ENCODE measurements at regions not wholly inside any gene's neighbourhood (a gene's known extent, or its start where the extent isn't known, plus 50 kb on each side); places are given as distances from the start of the nearest gene placed in this dataset.

DNA sequence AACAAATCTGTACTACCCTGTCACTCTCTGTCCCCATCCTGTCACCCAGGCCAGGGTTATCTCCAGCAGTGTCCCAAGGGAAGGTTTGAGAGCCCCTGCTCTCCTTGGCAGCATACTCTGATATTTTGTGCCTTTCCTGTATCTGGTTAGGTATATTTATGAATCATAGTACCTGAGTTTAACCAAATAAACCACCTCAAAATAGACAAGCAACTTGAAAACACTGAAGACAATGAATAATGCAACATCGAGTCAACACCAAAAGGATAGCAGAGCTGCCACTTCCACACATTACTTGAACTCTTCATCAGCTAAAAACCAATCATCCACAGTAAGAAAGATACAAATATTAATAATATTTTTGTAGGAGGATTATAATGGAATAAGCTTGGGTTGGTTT, 142.6 kb upstream of the TAB2 start:
- no peaks in the 10 kb centered on the region for H3K27me3 ChIP-seq (replicated peaks in 2 of 5; ENCODE audit: control insufficient read depth in 4 of 5, insufficient read depth in 5 of 5, low read length in 4 of 5)
- no peaks in the 10 kb centered on the region for H3K4me1 ChIP-seq (ENCODE audit: control extremely low read depth in 1 of 4, control insufficient read depth in 4 of 4, insufficient read depth in 4 of 4, low read length in 3 of 4)
- H3K9me3 ChIP-seq (ENCODE audit: control extremely low read depth in 1 of 5, control insufficient read depth in 4 of 5, insufficient read depth in 2 of 5, low read depth in 1 of 5, low read length in 4 of 5) = peaks cover 0 to 3% (median 0%) of the 10 kb centered on the region in 5 experiments
- DNase-seq = no peak
- H3K4me3 ChIP-seq (ENCODE audit: control insufficient read depth in 1 of 7, extremely low read depth in 1 of 7, insufficient read depth in 4 of 7, low read depth in 2 of 7, low read length in 6 of 7) = no peak overlapping the region
- H3K36me3 ChIP-seq (ENCODE audit: control insufficient read depth in 4 of 4, insufficient read depth in 4 of 4, low read length in 3 of 4) = no peaks in the 10 kb centered on the region
- CTCF ChIA-PET = interaction anchor here (1.3 to 2.0 kb wide), 2 partner anchors 48 to 257 kb away, joined by 3 to 6 read pairs; no protein-coding TSS in a partner anchor
- no CpG with 5 or more reads among the region's 1 CpG for WGBS (ENCODE audit: insufficient coverage)
- POLR2A ChIA-PET = interaction anchor here (1.0 kb wide), 1 partner anchor 18 kb away, joined by 3 read pairs; no protein-coding TSS in a partner anchor
- no peak overlapping the region for H3K27ac ChIP-seq (ENCODE audit: insufficient read depth in 1 of 2, low read depth in 1 of 2, low read length in 2 of 2, poor library complexity in 1 of 2, severe bottlenecking in 2 of 2)

DNA sequence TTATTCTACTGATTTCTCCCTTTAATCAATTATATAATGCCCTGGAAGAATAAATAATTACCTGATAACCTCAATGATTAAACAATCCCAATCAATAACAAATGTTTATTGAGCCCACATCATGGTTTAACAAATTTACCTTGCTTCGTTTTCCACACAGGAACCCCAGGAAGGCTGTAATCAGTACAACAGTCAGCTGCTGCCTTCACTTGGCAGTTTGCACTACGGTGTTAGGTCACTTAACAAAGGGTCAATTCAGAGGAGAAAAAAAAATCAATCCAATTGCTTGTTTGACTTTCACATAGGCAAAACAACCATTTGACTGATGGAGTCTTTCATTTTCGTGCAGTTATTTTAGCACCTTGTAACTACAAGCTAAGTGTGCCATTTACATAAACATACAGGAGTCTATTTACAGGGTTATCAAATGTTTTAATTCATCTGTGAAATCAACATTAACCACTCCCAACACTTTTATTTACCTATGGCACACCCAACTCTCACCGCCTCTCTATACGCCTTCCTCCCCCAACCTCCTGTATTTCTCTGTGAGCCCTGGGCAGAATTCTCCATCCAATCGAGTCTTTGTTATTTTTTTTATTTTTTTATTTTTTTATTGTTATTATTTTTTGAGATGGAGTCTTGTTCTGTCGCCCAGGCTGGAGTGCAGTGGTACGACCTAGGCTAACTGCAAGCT, 140.4 kb upstream of the TAB2 start:
- ChIA-PET POLR2A (no interaction called here), CTCF (interaction anchor here (1.7 kb wide), 1 partner anchor 18 kb away, joined by 5 read pairs; no protein-coding TSS in a partner anchor)
- Histone ChIP-seq H3K9me3 (ENCODE audit: control extremely low read depth in 1 of 5, control insufficient read depth in 4 of 5, insufficient read depth in 2 of 5, low read depth in 1 of 5, low read length in 4 of 5) (peaks cover 0 to 3% (median 0%) of the 10 kb centered on the region in 5 experiments), H3K27me3 (replicated peaks in 2 of 5; ENCODE audit: control insufficient read depth in 4 of 5, insufficient read depth in 5 of 5, low read length in 4 of 5) (no peaks in the 10 kb centered on the region), H3K4me3 (ENCODE audit: control insufficient read depth in 1 of 7, extremely low read depth in 1 of 7, insufficient read depth in 4 of 7, low read depth in 2 of 7, low read length in 6 of 7) (no peak overlapping the region), H3K4me1 (ENCODE audit: control extremely low read depth in 1 of 4, control insufficient read depth in 4 of 4, insufficient read depth in 4 of 4, low read length in 3 of 4) (peaks cover 0 to 2% (median under 1%) of the 10 kb centered on the region in 4 experiments), H3K27ac (ENCODE audit: insufficient read depth in 1 of 2, low read depth in 1 of 2, low read length in 2 of 2, poor library complexity in 1 of 2, severe bottlenecking in 2 of 2) (no peak overlapping the region), H3K36me3 (ENCODE audit: control insufficient read depth in 4 of 4, insufficient read depth in 4 of 4, low read length in 3 of 4) (no peaks in the 10 kb centered on the region)
- DNase-seq = no peak
- 97% methylated on average over 3 of the region's 8 CpGs for WGBS (ENCODE audit: insufficient coverage)

DNA sequence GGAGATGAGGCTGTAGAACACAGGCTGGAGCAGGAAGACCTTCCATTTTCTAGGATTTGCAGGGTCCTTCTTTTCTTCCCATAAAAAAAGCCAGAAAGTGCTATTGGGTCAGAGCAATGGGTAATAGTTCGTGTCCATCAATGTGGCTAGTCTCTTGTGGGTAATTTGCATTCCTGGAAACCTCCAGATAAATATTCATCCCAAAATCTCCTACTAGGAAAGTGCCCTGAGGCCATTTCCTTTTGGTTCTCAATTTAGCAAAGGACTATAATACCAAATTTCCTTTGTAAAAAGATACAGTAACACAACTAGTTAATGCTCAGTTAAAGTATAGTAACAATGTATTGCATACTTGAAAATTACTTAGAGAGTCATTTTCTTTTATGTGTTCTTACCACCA, 138.1 kb upstream of the TAB2 start:
- Histone ChIP-seq H3K4me3 (ENCODE audit: control insufficient read depth in 1 of 7, extremely low read depth in 1 of 7, insufficient read depth in 4 of 7, low read depth in 2 of 7, low read length in 6 of 7) (no peak overlapping the region), H3K4me1 (ENCODE audit: control extremely low read depth in 1 of 4, control insufficient read depth in 4 of 4, insufficient read depth in 4 of 4, low read length in 3 of 4) (peaks cover 0 to 6% (median 2%) of the 10 kb centered on the region in 4 experiments), H3K27ac (ENCODE audit: insufficient read depth in 1 of 2, low read depth in 1 of 2, low read length in 2 of 2, poor library complexity in 1 of 2, severe bottlenecking in 2 of 2) (no peak overlapping the region), H3K36me3 (ENCODE audit: control insufficient read depth in 4 of 4, insufficient read depth in 4 of 4, low read length in 3 of 4) (no peaks in the 10 kb centered on the region), H3K9me3 (ENCODE audit: control extremely low read depth in 1 of 5, control insufficient read depth in 4 of 5, insufficient read depth in 2 of 5, low read depth in 1 of 5, low read length in 4 of 5) (peaks cover 0 to 3% (median 0%) of the 10 kb centered on the region in 5 experiments), H3K27me3 (replicated peaks in 2 of 5; ENCODE audit: control insufficient read depth in 4 of 5, insufficient read depth in 5 of 5, low read length in 4 of 5) (no peaks in the 10 kb centered on the region)
- CTCF ChIA-PET = no interaction called here
- POLR2A ChIA-PET = no interaction called here
- no peak for DNase-seq
- WGBS (ENCODE audit: insufficient coverage) = no CpG with 5 or more reads among the region's 1 CpG

GRCh38 chr6:149181304-149181703, 136.2 kb upstream of the TAB2 start:
- Histone ChIP-seq H3K36me3 (ENCODE audit: control insufficient read depth in 4 of 4, insufficient read depth in 4 of 4, low read length in 3 of 4) (no peaks in the 10 kb centered on the region), H3K4me1 (ENCODE audit: control extremely low read depth in 1 of 4, control insufficient read depth in 4 of 4, insufficient read depth in 4 of 4, low read length in 3 of 4) (peaks cover 0 to 6% (median 2%) of the 10 kb centered on the region in 4 experiments), H3K27ac (ENCODE audit: insufficient read depth in 1 of 2, low read depth in 1 of 2, low read length in 2 of 2, poor library complexity in 1 of 2, severe bottlenecking in 2 of 2) (no peak overlapping the region), H3K4me3 (ENCODE audit: control insufficient read depth in 1 of 7, extremely low read depth in 1 of 7, insufficient read depth in 4 of 7, low read depth in 2 of 7, low read length in 6 of 7) (no peak overlapping the region), H3K9me3 (ENCODE audit: control extremely low read depth in 1 of 5, control insufficient read depth in 4 of 5, insufficient read depth in 2 of 5, low read depth in 1 of 5, low read length in 4 of 5) (peaks cover 0 to 12% (median 4%) of the 10 kb centered on the region in 5 experiments), H3K27me3 (replicated peaks in 2 of 5; ENCODE audit: control insufficient read depth in 4 of 5, insufficient read depth in 5 of 5, low read length in 4 of 5) (no peaks in the 10 kb centered on the region)
- ChIA-PET CTCF (interaction anchor here (1.4 to 1.7 kb wide), 2 partner anchors 11 to 12 kb away, joined by 4 to 6 read pairs; no protein-coding TSS in a partner anchor), POLR2A (no interaction called here)
- DNase-seq = no peak
- 97% methylated on average over 4 of the region's 5 CpGs for WGBS (ENCODE audit: insufficient coverage)

DNA sequence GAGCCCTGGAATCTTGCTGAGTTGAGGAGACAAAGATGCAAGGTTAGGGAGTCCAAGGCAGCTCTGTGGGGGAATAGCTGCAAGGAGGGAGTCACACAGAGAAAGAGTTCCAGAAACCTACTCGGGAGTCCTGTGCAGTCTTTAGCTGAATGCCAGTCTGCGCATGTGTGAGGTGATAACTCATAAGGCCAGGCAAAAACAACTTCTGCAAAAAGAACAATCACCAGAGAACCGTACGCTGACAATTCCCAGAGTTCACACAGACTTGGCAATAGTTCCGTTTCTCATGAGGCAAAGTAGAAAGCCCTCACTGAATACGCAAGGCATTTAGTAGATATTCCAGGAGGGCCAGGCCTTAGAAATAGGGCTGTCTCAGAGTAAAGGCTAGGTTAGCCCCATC, 135.2 kb upstream of the TAB2 start:
- peaks cover 0 to 6% (median 2%) of the 10 kb centered on the region in 4 experiments for H3K4me1 ChIP-seq (ENCODE audit: control extremely low read depth in 1 of 4, control insufficient read depth in 4 of 4, insufficient read depth in 4 of 4, low read length in 3 of 4)
- H3K27ac ChIP-seq (ENCODE audit: insufficient read depth in 1 of 2, low read depth in 1 of 2, low read length in 2 of 2, poor library complexity in 1 of 2, severe bottlenecking in 2 of 2) = no peak overlapping the region
- peaks cover 0 to 13% (median 3%) of the 10 kb centered on the region in 5 experiments for H3K9me3 ChIP-seq (ENCODE audit: control extremely low read depth in 1 of 5, control insufficient read depth in 4 of 5, insufficient read depth in 2 of 5, low read depth in 1 of 5, low read length in 4 of 5)
- ChIA-PET POLR2A (no interaction called here), CTCF (interaction anchor here (0.8 to 1.7 kb wide), 3 partner anchors 10 to 21 kb away, joined by 3 to 4 read pairs (median 3); no protein-coding TSS in a partner anchor)
- peak; percentile 34 to 71 (median 70) for DNase-seq
- no peaks in the 10 kb centered on the region for H3K27me3 ChIP-seq (replicated peaks in 2 of 5; ENCODE audit: control insufficient read depth in 4 of 5, insufficient read depth in 5 of 5, low read length in 4 of 5)
- H3K36me3 ChIP-seq (ENCODE audit: control insufficient read depth in 4 of 4, insufficient read depth in 4 of 4, low read length in 3 of 4) = no peaks in the 10 kb centered on the region
- peak overlapping the region in 1 of 7 experiments; percentile 16 for H3K4me3 ChIP-seq (ENCODE audit: control insufficient read depth in 1 of 7, extremely low read depth in 1 of 7, insufficient read depth in 4 of 7, low read depth in 2 of 7, low read length in 6 of 7)
- WGBS (ENCODE audit: insufficient coverage) = 7% methylated on average over 6 of the region's 6 CpGs

DNA sequence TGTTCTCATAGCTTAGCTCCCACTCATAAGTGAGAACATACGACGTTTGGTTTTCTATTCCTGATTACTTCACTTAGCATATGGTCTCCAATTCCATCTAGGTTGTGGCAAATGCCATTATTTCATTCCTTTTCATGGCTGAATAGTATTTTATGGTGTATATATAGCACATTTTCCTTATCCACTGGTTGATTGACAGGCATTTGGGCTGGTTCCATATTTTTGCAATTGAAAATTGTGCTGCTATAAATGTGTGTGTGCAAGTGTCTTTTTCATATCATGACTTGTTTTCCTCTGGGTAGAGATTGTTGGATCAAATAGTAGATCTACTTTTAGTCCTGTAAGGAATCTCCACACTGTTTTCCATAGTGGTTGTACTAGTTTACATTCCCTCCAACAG, 133.0 kb upstream of the TAB2 start:
- no CpG with 5 or more reads among the region's 2 CpGs for WGBS (ENCODE audit: insufficient coverage)

GRCh38 chr6:149185799-149186357, 131.6 kb upstream of the TAB2 start:
- H3K9me3 ChIP-seq (ENCODE audit: control extremely low read depth in 1 of 5, control insufficient read depth in 4 of 5, insufficient read depth in 2 of 5, low read depth in 1 of 5, low read length in 4 of 5) = peaks cover 0 to 34% (median 3%) of the 10 kb centered on the region in 5 experiments
- no peak for DNase-seq
- H3K36me3 ChIP-seq (ENCODE audit: control insufficient read depth in 4 of 4, insufficient read depth in 4 of 4, low read length in 3 of 4) = no peaks in the 10 kb centered on the region
- WGBS (ENCODE audit: insufficient coverage) = 94% methylated on average over 5 of the region's 7 CpGs
- ChIA-PET POLR2A (no interaction called here), CTCF (no interaction called here)
- H3K4me3 ChIP-seq (ENCODE audit: control insufficient read depth in 1 of 7, extremely low read depth in 1 of 7, insufficient read depth in 4 of 7, low read depth in 2 of 7, low read length in 6 of 7) = no peak overlapping the region
- H3K27me3 ChIP-seq (replicated peaks in 2 of 5; ENCODE audit: control insufficient read depth in 4 of 5, insufficient read depth in 5 of 5, low read length in 4 of 5) = no peaks in the 10 kb centered on the region
- no peak overlapping the region for H3K27ac ChIP-seq (ENCODE audit: insufficient read depth in 1 of 2, low read depth in 1 of 2, low read length in 2 of 2, poor library complexity in 1 of 2, severe bottlenecking in 2 of 2)
- H3K4me1 ChIP-seq (ENCODE audit: control extremely low read depth in 1 of 4, control insufficient read depth in 4 of 4, insufficient read depth in 4 of 4, low read length in 3 of 4) = peaks cover 0 to 6% (median 2%) of the 10 kb centered on the region in 4 experiments

More for the DNA sequence above, 133.0 kb upstream of the TAB2 start:
- Histone ChIP-seq H3K9me3 (ENCODE audit: control extremely low read depth in 1 of 5, control insufficient read depth in 4 of 5, insufficient read depth in 2 of 5, low read depth in 1 of 5, low read length in 4 of 5) (peaks cover 0 to 34% (median 3%) of the 10 kb centered on the region in 5 experiments), H3K4me3 (ENCODE audit: control insufficient read depth in 1 of 7, extremely low read depth in 1 of 7, insufficient read depth in 4 of 7, low read depth in 2 of 7, low read length in 6 of 7) (no peak overlapping the region), H3K4me1 (ENCODE audit: control extremely low read depth in 1 of 4, control insufficient read depth in 4 of 4, insufficient read depth in 4 of 4, low read length in 3 of 4) (peaks cover 0 to 6% (median 2%) of the 10 kb centered on the region in 4 experiments), H3K27ac (ENCODE audit: insufficient read depth in 1 of 2, low read depth in 1 of 2, low read length in 2 of 2, poor library complexity in 1 of 2, severe bottlenecking in 2 of 2) (no peak overlapping the region), H3K27me3 (replicated peaks in 2 of 5; ENCODE audit: control insufficient read depth in 4 of 5, insufficient read depth in 5 of 5, low read length in 4 of 5) (no peaks in the 10 kb centered on the region), H3K36me3 (ENCODE audit: control insufficient read depth in 4 of 4, insufficient read depth in 4 of 4, low read length in 3 of 4) (no peaks in the 10 kb centered on the region)
- POLR2A ChIA-PET = no interaction called here
- CTCF ChIA-PET = interaction anchor here (1.5 kb wide), 1 partner anchor 14 kb away, joined by 4 read pairs; no protein-coding TSS in a partner anchor
- DNase-seq = no peak

All from common myeloid progenitor, CD34-positive (primary cell).